ENCODE measurements at regions not wholly inside any gene's neighbourhood (a gene's known extent, or its start where the extent isn't known, plus 50 kb on each side); places are given as distances from the start of the nearest gene placed in this dataset.
A peak's percentile ranks its signal among the peaks of the same experiment; 100 is the strongest.

DNA sequence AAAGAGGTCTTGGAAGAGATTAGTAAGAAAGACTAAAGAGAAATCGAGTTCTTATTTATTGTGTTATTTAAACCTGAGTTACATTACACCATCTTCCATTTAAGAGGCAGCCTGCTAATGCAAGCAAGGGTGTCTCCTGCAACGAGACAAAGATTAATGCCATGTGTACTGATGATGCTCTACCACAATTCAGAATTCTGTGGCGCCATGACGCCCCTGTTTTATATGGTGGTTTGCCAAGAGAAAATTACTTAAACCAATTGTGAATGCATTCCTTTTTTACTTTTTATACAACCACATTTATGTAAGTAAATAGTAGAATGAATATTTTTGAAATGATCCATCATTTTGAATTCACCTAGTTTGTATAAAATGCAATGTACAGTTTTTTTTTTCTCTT is 356.1 kb upstream of the ZEB2 start:
- H4K5ac ChIP-seq (ENCODE audit: insufficient read length, low read depth, low read length), result no peak overlapping the region
- no peaks in the 10 kb centered on the region for H3K27me3 Mint-ChIP-seq (ENCODE audit: low read depth)
- no peaks in the 10 kb centered on the region for H3K23me2 ChIP-seq (ENCODE audit: insufficient read length, low read depth, low read length, poor library complexity, severe bottlenecking)
- no CpG with 5 or more reads among the region's 4 CpGs for WGBS (ENCODE audit: extremely low coverage, insufficient read length, low lambda C conversion rate)
- H3K9me3 ChIP-seq (ENCODE audit: control insufficient read depth, low read depth, low read length), result no peaks in the 10 kb centered on the region
- no peak overlapping the region for H4K91ac ChIP-seq (ENCODE audit: insufficient read length, low read depth, low read length)
- H3K27ac Mint-ChIP-seq, result peak overlapping the region in 1 of 3 experiments; percentile 25; a peak in 1 of 7 replicates
- no peak overlapping the region for H3K9ac ChIP-seq (ENCODE audit: extremely low read depth, insufficient read length, low read length)
- no peaks in the 10 kb centered on the region for H3K4me1 ChIP-seq (ENCODE audit: insufficient read depth, low read length)
- H3K18ac ChIP-seq (ENCODE audit: insufficient read length, low read depth, low read length), result no peak overlapping the region
- no peak overlapping the region for H2BK12ac ChIP-seq (ENCODE audit: insufficient read length, low read depth, low read length)
- no peak overlapping the region for H4K8ac ChIP-seq (replicated peaks; ENCODE audit: insufficient read length, low read depth, low read length)
- H2AK5ac ChIP-seq (ENCODE audit: insufficient read length, low read length), result no peak overlapping the region
- no peaks in the 10 kb centered on the region for H4K20me1 ChIP-seq (ENCODE audit: control insufficient read depth, insufficient read depth, insufficient read length)
- no peaks in the 10 kb centered on the region for H3K79me2 ChIP-seq (ENCODE audit: insufficient read depth, low read length)
- TF ChIP-seq, protein P1, sequence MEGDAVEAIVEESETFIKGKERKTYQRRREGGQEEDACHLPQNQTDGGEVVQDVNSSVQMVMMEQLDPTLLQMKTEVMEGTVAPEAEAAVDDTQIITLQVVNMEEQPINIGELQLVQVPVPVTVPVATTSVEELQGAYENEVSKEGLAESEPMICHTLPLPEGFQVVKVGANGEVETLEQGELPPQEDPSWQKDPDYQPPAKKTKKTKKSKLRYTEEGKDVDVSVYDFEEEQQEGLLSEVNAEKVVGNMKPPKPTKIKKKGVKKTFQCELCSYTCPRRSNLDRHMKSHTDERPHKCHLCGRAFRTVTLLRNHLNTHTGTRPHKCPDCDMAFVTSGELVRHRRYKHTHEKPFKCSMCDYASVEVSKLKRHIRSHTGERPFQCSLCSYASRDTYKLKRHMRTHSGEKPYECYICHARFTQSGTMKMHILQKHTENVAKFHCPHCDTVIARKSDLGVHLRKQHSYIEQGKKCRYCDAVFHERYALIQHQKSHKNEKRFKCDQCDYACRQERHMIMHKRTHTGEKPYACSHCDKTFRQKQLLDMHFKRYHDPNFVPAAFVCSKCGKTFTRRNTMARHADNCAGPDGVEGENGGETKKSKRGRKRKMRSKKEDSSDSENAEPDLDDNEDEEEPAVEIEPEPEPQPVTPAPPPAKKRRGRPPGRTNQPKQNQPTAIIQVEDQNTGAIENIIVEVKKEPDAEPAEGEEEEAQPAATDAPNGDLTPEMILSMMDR (conservative IDR thresholded peaks at IDR 0.05), result no peak
- no peak overlapping the region for H2BK120ac ChIP-seq (ENCODE audit: low read depth, low read length, poor library complexity, severe bottlenecking)
- peaks cover 0 to 2% of the 10 kb centered on the region in 2 experiments; a peak in 1 of 5 replicates for H3K9me3 Mint-ChIP-seq
- H3K27me3 ChIP-seq (ENCODE audit: insufficient read depth, low read length), result no peaks in the 10 kb centered on the region
- no peak overlapping the region for H2AFZ ChIP-seq (ENCODE audit: low read length)
- H3K56ac ChIP-seq (ENCODE audit: insufficient read length, low read depth, low read length), result no peak overlapping the region
- no peak overlapping the region for H2BK20ac ChIP-seq (ENCODE audit: low read depth, low read length, poor library complexity, severe bottlenecking)
- no peaks in the 10 kb centered on the region for H3K36me3 Mint-ChIP-seq (ENCODE audit: insufficient read depth in 1 of 3, low read depth in 3 of 3)
- peaks cover 6 to 9% of the 10 kb centered on the region in 2 experiments for H3K4me1 Mint-ChIP-seq
- H3K4me2 ChIP-seq (ENCODE audit: insufficient read depth, insufficient read length, low read length), result no peak overlapping the region
- no peak overlapping the region for H3T11ph ChIP-seq (ENCODE audit: low read length)
- H2BK15ac ChIP-seq (ENCODE audit: low read depth, low read length), result no peak overlapping the region
- no peaks in the 10 kb centered on the region for H3K79me1 ChIP-seq (ENCODE audit: insufficient read depth, low read depth, low read length, poor library complexity, severe bottlenecking)
- no peak for DNase-seq
- no peak overlapping the region for H3K14ac ChIP-seq (ENCODE audit: insufficient read depth, low read length)
- no peak overlapping the region for H2BK5ac ChIP-seq (ENCODE audit: insufficient read length, low read length)
- H3K27ac ChIP-seq (ENCODE audit: insufficient read length, low read depth, low read length), result no peak overlapping the region
- H3K4me3 Mint-ChIP-seq, result no peak overlapping the region
- no peak overlapping the region for H3K23ac ChIP-seq (ENCODE audit: insufficient read length, low read depth, low read length)
- H3K4ac ChIP-seq (ENCODE audit: low read depth, low read length), result no peak overlapping the region
